K562 (cell line): ENCODE measurements at regions not wholly inside any gene's neighbourhood (a gene's known extent, or its start where the extent isn't known, plus 50 kb on each side); places are given as distances from the start of the nearest gene placed in this dataset.
A peak's percentile ranks its signal among the peaks of the same experiment; 100 is the strongest.

Experiments
- ATAC-seq: fragments of 200-7000 bp; cut with Tn5 transposase; 3 replicates; pipeline ENCODE4 v1.9.1; 2020; ENCODE audit warnings: moderate library complexity
- BruUV-seq: library from RNA; stranded (reverse); fragments of 400-500 nt; replicated peaks from 2 replicates; lab custom pipeline; 2021; lab: Mats Ljungman, UMichigan
- CTCF ChIA-PET: fragments of 300-600 bp; formaldehyde crosslinking; extraction: SDS; loops from one replicate; lab custom pipeline; 2021; ENCODE audit warnings: low intra/inter-chr PET ratio; lab: Yijun Ruan, JAX
- POLR2A ChIA-PET: fragments of 300-600, 350-650 bp; sonication (Branson Sonifier 250); formaldehyde crosslinking; extraction: SDS; loops from one replicate; lab custom pipeline; 2021; ENCODE audit warnings: antibody characterized with exemption, inconsistent platforms; lab: Yijun Ruan, JAX
- DNase-seq, 4 experiments: peaks; one replicate each; pipeline versions ENCODE4 v3.0.0 to v3.0.0-alpha.2; 2011 to 2018; ENCODE audit warnings: low spot score in 3 of 4, mixed read lengths in 3 of 4; ENCODE audit errors: extremely low read depth in 1 of 4
- FAIRE-seq: peaks from 2 replicates; lab custom pipeline; 2011; peaks lifted over from hg19 to GRCh38; lab: Jason Lieb, UNC
- H2AFZ ChIP-seq: 2 replicates; pipeline ENCODE4 v1.6.0; 2011; ENCODE audit warnings: low read depth, low read length, control low read depth, inconsistent platforms
- H3K27ac ChIP-seq: fragments of 200-600 bp; 3 replicates; pipeline ENCODE4 v1.8.0; 2011; ENCODE audit warnings: low read depth, mild to moderate bottlenecking, control low read depth, inconsistent platforms, low read length, moderate library complexity, mixed read lengths; ENCODE audit errors: extremely low read depth
- H3K27me3 ChIP-seq, 2 experiments: fragments of 300-600 bp in 1 of 2; 2 replicates in 1 of 2; 3 replicates in 1 of 2; pipeline versions ENCODE4 v1.6.0 to v1.8.0; 2011; ENCODE audit warnings: inconsistent platforms in 2 of 2, low read length in 2 of 2, mild to moderate bottlenecking in 1 of 2, mixed read lengths in 1 of 2, moderate library complexity in 1 of 2; ENCODE audit not compliant: control insufficient read depth in 2 of 2, insufficient read depth in 2 of 2
- H3K36me3 ChIP-seq: fragments of 300-600 bp; 3 replicates; pipeline ENCODE4 v1.8.0; 2011; ENCODE audit warnings: mild to moderate bottlenecking, low read length, inconsistent platforms; ENCODE audit not compliant: control insufficient read depth, insufficient read depth
- H3K4me1 ChIP-seq, 2 experiments: fragments of 200-600 bp in 1 of 2; replicated peaks in 1 of 2; 2 replicates in 1 of 2; 3 replicates in 1 of 2; pipeline versions ENCODE4 v1.5.1 to v1.8.0; 2011; ENCODE audit warnings: inconsistent platforms in 2 of 2, low read length in 2 of 2, mild to moderate bottlenecking in 1 of 2, mixed read lengths in 1 of 2, moderate library complexity in 1 of 2; ENCODE audit not compliant: control insufficient read depth in 2 of 2, insufficient read depth in 2 of 2
- H3K4me2 ChIP-seq: 2 replicates; pipeline ENCODE4 v1.6.1; 2011; ENCODE audit warnings: low read length, control low read depth, inconsistent platforms, mixed read lengths; ENCODE audit not compliant: insufficient read depth
- H3K4me3 ChIP-seq: fragments of 200-600 bp; sonication (generic), shearing (Covaris generic); 2 replicates; pipeline ENCODE4 v1.5.1; 2016; ENCODE audit warnings: control low read depth, inconsistent platforms
- H3K79me2 ChIP-seq: fragments of 200-600 bp; 3 replicates; pipeline ENCODE4 v1.8.0; 2011; ENCODE audit warnings: low read length, inconsistent platforms; ENCODE audit not compliant: control insufficient read depth, insufficient read depth
- H3K9ac ChIP-seq, 2 experiments: 2 replicates each; pipeline versions ENCODE4 v1.6.0 to v1.6.1; 2011; ENCODE audit warnings: low read depth in 2 of 2, low read length in 2 of 2, control low read depth in 1 of 2, inconsistent platforms in 1 of 2, mild to moderate bottlenecking in 1 of 2, mixed read lengths in 1 of 2; ENCODE audit not compliant: insufficient read depth in 1 of 2
- H3K9me1 ChIP-seq: one replicate; pipeline ENCODE4 v1.6.0; 2011; ENCODE audit warnings: inconsistent platforms, mild to moderate bottlenecking, low read length, moderate library complexity; ENCODE audit not compliant: control insufficient read depth, insufficient read depth
- H3K9me3 ChIP-seq: replicated peaks from 2 replicates; pipeline ENCODE4 v1.5.1; 2011; ENCODE audit warnings: low read depth, low read length, inconsistent platforms; ENCODE audit not compliant: control insufficient read depth, insufficient read depth
- H4K20me1 ChIP-seq: replicated peaks from 2 replicates; pipeline ENCODE4 v1.6.1; 2011; ENCODE audit warnings: low read length, inconsistent platforms, mixed read lengths; ENCODE audit not compliant: control insufficient read depth, insufficient read depth
- FOXA3 ChIP-seq, 2 experiments: fragments of 450-650 bp in 1 of 2; sonication (generic) in 1 of 2; formaldehyde crosslinking; IDR thresholded peaks in 1 of 2; conservative IDR thresholded peaks in 1 of 2; 2 replicates each; pipeline versions ENCODE4 v1.4.0 to v1.8.0; 2020 to 2022; ENCODE audit warnings: mild to moderate bottlenecking in 2 of 2, missing genetic modification reagents in 1 of 2
- NFIC ChIP-seq: fragments of 450-650 bp; IDR thresholded peaks from 2 replicates; pipeline ENCODE4 v1.6.1; 2017; ENCODE audit warnings: mild to moderate bottlenecking, inconsistent platforms
- NR0B1 ChIP-seq: fragments of 450-650 bp; IDR thresholded peaks from one replicate; pipeline ENCODE4 v1.6.1; 2018; ENCODE audit warnings: mild to moderate bottlenecking, moderate library complexity; ENCODE audit not compliant: partially characterized antibody
- TAF15 ChIP-seq: fragments of 200-400 bp; formaldehyde crosslinking; IDR thresholded peaks from 2 replicates; pipeline ENCODE4 v1.6.1; 2017; ENCODE audit warnings: mild to moderate bottlenecking, low read depth, low read length, moderate library complexity
- TCF3 ChIP-seq: sonication (generic); formaldehyde crosslinking; IDR thresholded peaks from 2 replicates; pipeline ENCODE4 v1.4.0; 2020; ENCODE audit warnings: mild to moderate bottlenecking, missing genetic modification reagents
- ZKSCAN8 ChIP-seq: fragments of 200-800 bp; sonication (Bioruptor generic); IDR thresholded peaks from 2 replicates; pipeline ENCODE4 v1.6.1; 2016; ENCODE audit warnings: missing genetic modification characterization, missing compliant biosample characterization
- ZNF586 ChIP-seq: fragments of 450-650 bp; formaldehyde crosslinking; conservative IDR thresholded peaks from 2 replicates; pipeline ENCODE4 v1.4.0; 2020; ENCODE audit warnings: mild to moderate bottlenecking, moderate library complexity
- WGBS: fragments of 100-300 bp; shearing (Covaris generic); methylation state at CpG from one replicate; pipeline ENCODE4 v1.1.6; 2016; ENCODE audit warnings: low coverage, mixed read lengths; ENCODE audit not compliant: insufficient coverage; ENCODE audit errors: missing lambda C conversion rate; 5-methylcytosine and 5-hydroxymethylcytosine counted together
- in situ Hi-C: fragments of 300-500 bp; cut with MboI; formaldehyde crosslinking; loops from 4 replicates; pipeline ENCODE4 v1.15.0; 2018; ENCODE audit warnings: inconsistent platforms, mixed read lengths
- intact Hi-C: fragments of 100-400 bp; cut with micrococcal nuclease; formaldehyde crosslinking; loops from 2 replicates; pipeline ENCODE4 v1.14.2; 2022

DNA sequence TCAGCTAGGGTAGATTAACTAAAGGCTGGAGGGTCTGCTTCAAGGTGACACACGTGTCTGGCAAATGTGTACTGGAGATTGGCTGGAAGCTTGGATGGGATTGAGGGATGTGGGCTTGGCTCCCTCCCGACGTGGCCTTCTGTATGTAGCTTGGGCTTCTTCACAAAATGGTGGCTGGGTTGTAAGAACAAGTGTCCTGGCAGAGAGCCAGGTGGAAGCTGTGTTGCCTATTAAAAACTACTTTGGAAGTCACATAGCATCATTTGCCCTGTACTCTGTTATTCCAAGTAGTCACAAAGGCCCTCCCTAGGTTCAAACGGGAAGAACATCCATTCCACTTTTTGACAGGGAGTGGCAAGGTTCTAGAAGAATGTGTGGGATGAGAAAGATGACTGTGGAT lies 174.1 kb upstream of the PRICKLE1 start:
- FAIRE-seq: no peak
- no peak overlapping the region for H3K9ac ChIP-seq
- ChIA-PET POLR2A (no interaction called here), CTCF (no interaction called here)
- DNase-seq: no peak
- no peak overlapping the region for H2AFZ ChIP-seq
- in situ Hi-C loops: no loop called here
- no peaks in the 10 kb centered on the region for H4K20me1 ChIP-seq
- BruUV-seq: no TSS peak
- no peaks in the 10 kb centered on the region for H3K9me1 ChIP-seq
- H3K27ac ChIP-seq: no peak overlapping the region
- no peaks in the 10 kb centered on the region for H3K4me1 ChIP-seq
- no peak for ATAC-seq
- no peaks in the 10 kb centered on the region for H3K9me3 ChIP-seq
- H3K4me3 ChIP-seq: no peak overlapping the region
- H3K4me2 ChIP-seq: no peak overlapping the region
- H3K36me3 ChIP-seq: no peaks in the 10 kb centered on the region
- no peaks in the 10 kb centered on the region for H3K79me2 ChIP-seq
- H3K27me3 ChIP-seq: no peaks in the 10 kb centered on the region
- intact Hi-C loops: no loop called here
- 6% methylated on average over 4 of the region's 4 CpGs for WGBS
- TF ChIP-seq NFIC: peak; percentile 51
- TF ChIP-seq TAF15: no peak

GRCh38 chr12:42762395-42762925 lies 172.9 kb upstream of the PRICKLE1 start:
- DNase-seq (no peak), ATAC-seq (no peak), FAIRE-seq (no peak)
- Histone ChIP-seq H3K36me3 (no peaks in the 10 kb centered on the region), H3K79me2 (no peaks in the 10 kb centered on the region), H3K27me3 (no peaks in the 10 kb centered on the region), H3K9ac (no peak overlapping the region), H3K9me3 (no peaks in the 10 kb centered on the region), H3K4me2 (no peak overlapping the region), H3K27ac (no peak overlapping the region), H3K9me1 (no peaks in the 10 kb centered on the region), H3K4me3 (no peak overlapping the region), H2AFZ (no peak overlapping the region), H4K20me1 (no peaks in the 10 kb centered on the region), H3K4me1 (no peaks in the 10 kb centered on the region)
- no TSS peak for BruUV-seq
- ChIA-PET POLR2A (no interaction called here), CTCF (no interaction called here)
- WGBS: 0% methylated on average over 1 of the region's 1 CpG
- intact Hi-C loops (no loop called here), in situ Hi-C loops (no loop called here)
- no peak for TF ChIP-seq FOXA3 (CRISPR knock-in tag; conservative IDR thresholded peaks at IDR 0.05 in 1 of 2, IDR thresholded peaks at IDR 0.05 in 1 of 2)
- TF ChIP-seq ZKSCAN8 (CRISPR knock-in tag): no peak
- no peak for TF ChIP-seq TCF3
- no peak for TF ChIP-seq ZNF586 (CRISPR knock-in tag)
- no peak for TF ChIP-seq NR0B1
